BJ (cell line): ENCODE measurements at regions not wholly inside any gene's neighbourhood (a gene's known extent, or its start where the extent isn't known, plus 50 kb on each side); places are given as distances from the start of the nearest gene placed in this dataset.

Source experiments
- CTCF ChIA-PET: fragments of 350-600 bp; formaldehyde crosslinking; extraction: SDS; loops from one replicate; lab custom pipeline; 2021; ENCODE audit warnings: antibody characterized with exemption, inconsistent platforms; lab: Yijun Ruan, JAX
- POLR2A ChIA-PET: fragments of 300-600 bp; sonication (Branson Sonifier 250); formaldehyde crosslinking; extraction: SDS; loops from one replicate; lab custom pipeline; 2021; ENCODE audit warnings: antibody characterized with exemption; lab: Charles Lee
- DNase-seq: peaks from one replicate; pipeline ENCODE4 v3.0.0-alpha.2; 2011; ENCODE audit warnings: low read depth
- H3K27me3 ChIP-seq: 2 replicates; pipeline ENCODE4 v1.6.0; 2011; ENCODE audit warnings: low read length; ENCODE audit not compliant: control insufficient read depth, insufficient read depth
- H3K36me3 ChIP-seq: 2 replicates; pipeline ENCODE4 v1.5.1; 2011; ENCODE audit warnings: low read length; ENCODE audit not compliant: control insufficient read depth, insufficient read depth
- H3K4me3 ChIP-seq: 2 replicates; pipeline ENCODE4 v1.5.1; 2011; ENCODE audit warnings: low read depth, mild to moderate bottlenecking, control low read depth, low read length
- TF ChIP-seq, protein P1 (sequence below): IDR thresholded peaks from 2 replicates; pipeline ENCODE4 v1.5.1; 2011; ENCODE audit warnings: low read depth, mild to moderate bottlenecking, control low read depth, inconsistent platforms, low read length, moderate library complexity; ENCODE audit not compliant: insufficient read depth

DNA sequence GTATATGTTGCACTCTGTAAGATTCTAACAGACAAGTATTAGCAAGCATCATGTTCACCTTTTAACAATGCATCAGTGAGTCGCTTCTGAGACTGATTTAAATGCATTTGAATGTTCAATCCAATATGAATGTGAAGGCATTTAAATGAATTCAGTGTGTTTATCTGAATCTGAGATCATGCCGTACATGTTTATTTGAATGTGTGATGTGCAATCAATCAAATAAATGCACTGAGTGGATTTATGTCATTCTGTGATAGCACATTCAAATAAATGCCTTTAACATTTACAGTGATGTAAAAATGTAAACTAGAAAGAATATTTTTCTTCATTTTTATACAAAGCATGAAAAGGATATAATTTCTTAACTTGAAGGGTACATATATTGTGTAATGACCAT is 1063.5 kb upstream of the NUDT12 start:
- ChIA-PET POLR2A (no interaction called here), CTCF (no interaction called here)
- H3K27me3 ChIP-seq = no peaks in the 10 kb centered on the region
- no peak for DNase-seq
- TF ChIP-seq, protein P1, sequence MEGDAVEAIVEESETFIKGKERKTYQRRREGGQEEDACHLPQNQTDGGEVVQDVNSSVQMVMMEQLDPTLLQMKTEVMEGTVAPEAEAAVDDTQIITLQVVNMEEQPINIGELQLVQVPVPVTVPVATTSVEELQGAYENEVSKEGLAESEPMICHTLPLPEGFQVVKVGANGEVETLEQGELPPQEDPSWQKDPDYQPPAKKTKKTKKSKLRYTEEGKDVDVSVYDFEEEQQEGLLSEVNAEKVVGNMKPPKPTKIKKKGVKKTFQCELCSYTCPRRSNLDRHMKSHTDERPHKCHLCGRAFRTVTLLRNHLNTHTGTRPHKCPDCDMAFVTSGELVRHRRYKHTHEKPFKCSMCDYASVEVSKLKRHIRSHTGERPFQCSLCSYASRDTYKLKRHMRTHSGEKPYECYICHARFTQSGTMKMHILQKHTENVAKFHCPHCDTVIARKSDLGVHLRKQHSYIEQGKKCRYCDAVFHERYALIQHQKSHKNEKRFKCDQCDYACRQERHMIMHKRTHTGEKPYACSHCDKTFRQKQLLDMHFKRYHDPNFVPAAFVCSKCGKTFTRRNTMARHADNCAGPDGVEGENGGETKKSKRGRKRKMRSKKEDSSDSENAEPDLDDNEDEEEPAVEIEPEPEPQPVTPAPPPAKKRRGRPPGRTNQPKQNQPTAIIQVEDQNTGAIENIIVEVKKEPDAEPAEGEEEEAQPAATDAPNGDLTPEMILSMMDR = no peak
- H3K4me3 ChIP-seq = no peak overlapping the region
- H3K36me3 ChIP-seq = no peaks in the 10 kb centered on the region

DNA sequence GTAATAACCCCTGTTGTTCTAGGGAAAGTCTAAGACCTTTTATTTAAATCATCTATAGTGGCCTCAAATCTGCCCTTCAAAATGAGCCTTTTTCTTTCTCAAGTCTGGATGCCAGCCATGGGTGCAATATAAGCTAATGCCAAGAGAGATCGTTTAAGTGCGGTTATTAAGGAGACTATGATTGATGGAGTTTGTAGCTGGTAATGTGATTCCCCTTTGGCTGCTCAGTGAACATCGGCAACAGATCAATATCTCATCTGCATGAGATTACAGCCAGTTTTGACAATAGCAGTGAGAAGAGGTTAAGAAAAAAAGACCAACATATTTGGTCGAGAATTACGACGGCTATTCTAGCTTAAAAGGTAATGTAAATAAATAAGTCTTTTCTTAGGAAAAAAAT is 1049.4 kb upstream of the NUDT12 start:
- CTCF ChIA-PET = no interaction called here
- DNase-seq = no peak
- TF ChIP-seq, protein P1 = no peak
- Histone ChIP-seq H3K36me3 (no peaks in the 10 kb centered on the region), H3K4me3 (no peak overlapping the region), H3K27me3 (no peaks in the 10 kb centered on the region)
- POLR2A ChIA-PET = no interaction called here

DNA sequence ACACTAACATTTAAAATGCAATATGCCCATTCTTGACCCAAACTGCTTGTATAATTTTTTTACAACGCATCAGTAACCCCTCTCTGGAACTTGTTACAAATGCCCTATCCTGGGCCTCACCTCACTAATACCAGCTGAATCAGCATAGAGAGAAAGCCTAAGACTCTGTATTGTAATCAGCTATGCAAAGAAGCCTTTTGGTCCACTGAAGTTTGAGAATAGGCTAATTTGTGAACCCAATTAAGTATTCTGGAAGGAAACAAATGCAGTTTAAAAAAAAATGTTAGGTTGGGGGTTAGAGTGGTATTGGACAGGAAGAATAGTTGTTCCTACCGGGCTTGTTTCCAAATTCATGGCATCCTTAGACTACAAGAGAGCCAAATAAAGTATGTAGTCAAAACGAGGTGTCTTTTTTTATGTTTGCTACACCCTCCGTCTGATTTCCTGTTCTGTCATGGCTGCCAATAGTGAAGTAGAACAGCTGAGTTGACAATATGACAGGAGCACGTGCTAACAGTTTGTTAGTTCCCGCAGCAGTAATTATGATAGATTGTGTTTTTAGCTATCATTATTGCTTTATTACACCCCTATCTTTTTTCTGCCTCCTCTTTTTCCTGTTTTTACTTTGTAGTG is 1048.7 kb upstream of the NUDT12 start:
- ChIA-PET POLR2A (no interaction called here), CTCF (no interaction called here)
- no peak overlapping the region for H3K4me3 ChIP-seq
- TF ChIP-seq, protein P1 = no peak
- H3K27me3 ChIP-seq = no peaks in the 10 kb centered on the region
- H3K36me3 ChIP-seq = no peaks in the 10 kb centered on the region
- no peak for DNase-seq

DNA sequence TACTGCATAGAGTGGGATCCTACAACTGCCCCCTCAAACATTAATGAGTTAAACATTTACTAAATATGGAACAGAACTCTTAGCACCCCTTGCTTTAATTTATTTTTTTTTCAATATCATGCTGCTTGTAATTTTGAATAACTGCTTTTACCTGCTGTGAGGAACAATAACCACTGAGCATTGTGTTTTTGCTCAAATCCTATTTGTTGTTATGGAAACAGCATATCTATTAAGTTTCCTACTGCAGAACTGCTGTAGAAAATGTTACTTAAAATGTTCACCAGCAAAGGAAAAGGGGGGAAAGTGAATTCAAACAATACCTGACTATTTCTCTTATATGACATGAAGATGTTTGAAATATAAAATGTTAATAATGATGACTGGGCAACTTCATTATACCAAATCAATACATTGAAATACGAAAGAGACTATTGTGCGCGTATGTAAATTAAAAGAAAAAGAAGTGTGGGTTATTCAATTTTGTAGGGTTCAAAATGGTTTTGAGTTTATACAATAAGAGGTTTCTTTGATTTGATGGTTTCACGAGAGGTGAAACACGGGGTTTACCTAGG is 1043.8 kb upstream of the NUDT12 start:
- Histone ChIP-seq H3K27me3 (no peaks in the 10 kb centered on the region), H3K36me3 (no peaks in the 10 kb centered on the region), H3K4me3 (no peak overlapping the region)
- ChIA-PET POLR2A (no interaction called here), CTCF (no interaction called here)
- DNase-seq = no peak
- TF ChIP-seq, protein P1 = no peak

DNA sequence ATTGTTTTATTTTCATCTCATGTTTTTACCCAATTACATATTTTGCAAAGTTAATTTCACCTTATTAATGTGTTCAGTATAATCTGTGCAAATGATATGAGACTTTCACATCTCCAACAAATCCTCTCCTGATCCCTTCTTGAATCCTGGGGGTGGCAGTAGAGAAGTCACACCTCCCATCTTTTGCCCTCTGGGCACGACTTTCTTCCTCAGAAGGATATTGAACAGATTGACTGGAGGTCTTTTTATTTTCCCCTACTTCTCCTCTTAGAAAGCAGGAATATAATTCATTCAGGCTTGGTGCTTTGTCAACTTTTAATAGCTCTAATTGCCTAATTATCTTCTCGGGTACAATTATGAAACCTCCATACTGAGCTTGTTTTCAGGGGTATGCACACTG is 1037.1 kb upstream of the NUDT12 start:
- TF ChIP-seq, protein P1 = no peak
- POLR2A ChIA-PET = no interaction called here
- no peak for DNase-seq
- no peak overlapping the region for H3K4me3 ChIP-seq
- no peaks in the 10 kb centered on the region for H3K27me3 ChIP-seq
- H3K36me3 ChIP-seq = no peaks in the 10 kb centered on the region
- CTCF ChIA-PET = no interaction called here
